ENCODE measurements at regions not wholly inside any gene's neighbourhood (a gene's known extent, or its start where the extent isn't known, plus 50 kb on each side); places are given as distances from the start of the nearest gene placed in this dataset.

DNA sequence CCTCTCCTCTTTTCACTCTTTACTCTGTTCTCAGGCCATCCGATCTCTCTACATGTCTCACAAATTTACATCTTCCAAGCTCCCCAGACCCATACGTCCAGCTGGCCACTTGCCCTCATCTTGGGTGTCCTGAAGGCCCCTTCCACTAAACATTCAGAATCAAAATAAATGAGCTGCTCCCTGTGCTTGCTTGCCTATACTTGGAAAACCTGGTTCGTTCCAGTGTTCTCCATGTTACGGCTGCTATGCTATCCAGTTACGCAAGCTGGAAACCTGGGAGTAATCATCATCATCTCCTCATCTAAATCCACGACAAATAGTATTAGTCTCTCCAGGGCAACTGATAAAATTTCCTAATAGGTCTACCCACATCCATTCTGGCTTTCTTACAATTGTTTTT is 165.0 kb upstream of the FBXL17 start (continued):
- TF ChIP-seq ELF1 (IDR thresholded peaks at IDR 0.05; ENCODE audit: borderline replicate concordance, low read depth) (no peak), SIN3A (IDR thresholded peaks at IDR 0.05; ENCODE audit: low read depth) (no peak), CBX3 (IDR thresholded peaks at IDR 0.05; ENCODE audit: low read depth) (no peak), TCF7L2 (IDR thresholded peaks at IDR 0.05; ENCODE audit: borderline replicate concordance, extremely low read depth, insufficient read depth, insufficient read length) (no peak)
- TF ChIP-seq, protein P1, sequence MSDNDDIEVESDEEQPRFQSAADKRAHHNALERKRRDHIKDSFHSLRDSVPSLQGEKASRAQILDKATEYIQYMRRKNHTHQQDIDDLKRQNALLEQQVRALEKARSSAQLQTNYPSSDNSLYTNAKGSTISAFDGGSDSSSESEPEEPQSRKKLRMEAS (IDR thresholded peaks at IDR 0.05) = no peak
- TF ChIP-seq, protein P2, sequence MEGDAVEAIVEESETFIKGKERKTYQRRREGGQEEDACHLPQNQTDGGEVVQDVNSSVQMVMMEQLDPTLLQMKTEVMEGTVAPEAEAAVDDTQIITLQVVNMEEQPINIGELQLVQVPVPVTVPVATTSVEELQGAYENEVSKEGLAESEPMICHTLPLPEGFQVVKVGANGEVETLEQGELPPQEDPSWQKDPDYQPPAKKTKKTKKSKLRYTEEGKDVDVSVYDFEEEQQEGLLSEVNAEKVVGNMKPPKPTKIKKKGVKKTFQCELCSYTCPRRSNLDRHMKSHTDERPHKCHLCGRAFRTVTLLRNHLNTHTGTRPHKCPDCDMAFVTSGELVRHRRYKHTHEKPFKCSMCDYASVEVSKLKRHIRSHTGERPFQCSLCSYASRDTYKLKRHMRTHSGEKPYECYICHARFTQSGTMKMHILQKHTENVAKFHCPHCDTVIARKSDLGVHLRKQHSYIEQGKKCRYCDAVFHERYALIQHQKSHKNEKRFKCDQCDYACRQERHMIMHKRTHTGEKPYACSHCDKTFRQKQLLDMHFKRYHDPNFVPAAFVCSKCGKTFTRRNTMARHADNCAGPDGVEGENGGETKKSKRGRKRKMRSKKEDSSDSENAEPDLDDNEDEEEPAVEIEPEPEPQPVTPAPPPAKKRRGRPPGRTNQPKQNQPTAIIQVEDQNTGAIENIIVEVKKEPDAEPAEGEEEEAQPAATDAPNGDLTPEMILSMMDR (IDR thresholded peaks at IDR 0.05 in 2 of 3, conservative IDR thresholded peaks at IDR 0.05 in 1 of 3; ENCODE audit: borderline replicate concordance in 1 of 3, insufficient read depth in 1 of 3, low read depth in 2 of 3, low read length in 2 of 3) = no peak

DNA sequence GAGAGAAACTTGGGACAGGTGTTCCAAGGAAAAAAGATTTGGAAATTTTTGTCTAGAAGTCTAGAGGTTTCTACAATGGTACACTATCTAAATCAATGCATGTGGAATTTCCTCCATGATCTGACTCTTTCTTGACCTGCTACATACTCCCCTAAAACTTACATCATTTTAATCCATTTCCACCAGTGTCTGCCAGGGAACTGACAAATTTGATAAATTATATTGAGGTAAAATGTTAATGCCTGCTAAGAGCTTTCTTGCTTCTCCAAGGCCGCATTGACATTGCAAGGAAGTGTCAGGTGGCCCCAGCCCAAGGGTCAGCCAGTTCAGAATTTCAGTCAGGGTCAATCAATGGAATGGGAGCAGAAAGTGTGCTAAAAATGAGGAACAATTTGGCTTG is 163.4 kb upstream of the FBXL17 start:
- no peaks in the 10 kb centered on the region for H3K9me2 ChIP-seq (ENCODE audit: insufficient read depth)
- no TSS peak for BruUV-seq (replicated peaks)
- TF ChIP-seq EGR1 (IDR thresholded peaks at IDR 0.05; ENCODE audit: low read depth) = no peak
- TF ChIP-seq, protein P1 (IDR thresholded peaks at IDR 0.05) = no peak
- no peak overlapping the region for H3K9ac ChIP-seq (ENCODE audit: low read length)
- no peak overlapping the region for H3K27ac ChIP-seq (ENCODE audit: low read depth, low read length)
- ChIA-PET POLR2A (no interaction called here), CTCF (no interaction called here), RAD21 (ENCODE audit: low non-redundant PET in 1 of 2, low total read pairs in 2 of 2, uncharacterized antibody in 2 of 2, unreplicated experiment in 2 of 2) (no interaction called here)
- H3K4me1 ChIP-seq (ENCODE audit: control insufficient read depth in 1 of 2, insufficient read depth in 2 of 2, low read length in 2 of 2) = no peaks in the 10 kb centered on the region
- no peaks in the 10 kb centered on the region for H3K36me3 ChIP-seq (ENCODE audit: control insufficient read depth in 1 of 2, insufficient read depth in 2 of 2, low read length in 2 of 2)
- DNase-seq (ENCODE audit: low read depth, low spot score) = no peak
- H3K27me3 ChIP-seq (ENCODE audit: insufficient read depth, low read length) = no peaks in the 10 kb centered on the region
- H3K9me3 ChIP-seq (ENCODE audit: control insufficient read depth in 1 of 2, insufficient read depth in 1 of 2, low read depth in 1 of 2, low read length in 2 of 2) = no peaks in the 10 kb centered on the region
- H3K79me2 ChIP-seq (ENCODE audit: insufficient read depth, low read length) = no peaks in the 10 kb centered on the region
- no peak for ATAC-seq
- H3K4me3 ChIP-seq (replicated peaks in 1 of 2; ENCODE audit: low read depth in 1 of 2, low read length in 2 of 2) = no peak overlapping the region
- H2AFZ ChIP-seq (ENCODE audit: low read depth, low read length, poor library complexity, severe bottlenecking) = no peak overlapping the region
- no peaks in the 10 kb centered on the region for H4K20me1 ChIP-seq (ENCODE audit: insufficient read depth)
- intact Hi-C loops (cut with micrococcal nuclease) = no loop called here
- no peak overlapping the region for H3K4me2 ChIP-seq (ENCODE audit: low read length)
